ENCODE measurements at regions not wholly inside any gene's neighbourhood (a gene's known extent, or its start where the extent isn't known, plus 50 kb on each side); places are given as distances from the start of the nearest gene placed in this dataset.
"Not testable (repeated sequence)": the region's sequence is repeated elsewhere in the genome, so short reads cannot be mapped to it uniquely, and the experiment has no call there.

DNA sequence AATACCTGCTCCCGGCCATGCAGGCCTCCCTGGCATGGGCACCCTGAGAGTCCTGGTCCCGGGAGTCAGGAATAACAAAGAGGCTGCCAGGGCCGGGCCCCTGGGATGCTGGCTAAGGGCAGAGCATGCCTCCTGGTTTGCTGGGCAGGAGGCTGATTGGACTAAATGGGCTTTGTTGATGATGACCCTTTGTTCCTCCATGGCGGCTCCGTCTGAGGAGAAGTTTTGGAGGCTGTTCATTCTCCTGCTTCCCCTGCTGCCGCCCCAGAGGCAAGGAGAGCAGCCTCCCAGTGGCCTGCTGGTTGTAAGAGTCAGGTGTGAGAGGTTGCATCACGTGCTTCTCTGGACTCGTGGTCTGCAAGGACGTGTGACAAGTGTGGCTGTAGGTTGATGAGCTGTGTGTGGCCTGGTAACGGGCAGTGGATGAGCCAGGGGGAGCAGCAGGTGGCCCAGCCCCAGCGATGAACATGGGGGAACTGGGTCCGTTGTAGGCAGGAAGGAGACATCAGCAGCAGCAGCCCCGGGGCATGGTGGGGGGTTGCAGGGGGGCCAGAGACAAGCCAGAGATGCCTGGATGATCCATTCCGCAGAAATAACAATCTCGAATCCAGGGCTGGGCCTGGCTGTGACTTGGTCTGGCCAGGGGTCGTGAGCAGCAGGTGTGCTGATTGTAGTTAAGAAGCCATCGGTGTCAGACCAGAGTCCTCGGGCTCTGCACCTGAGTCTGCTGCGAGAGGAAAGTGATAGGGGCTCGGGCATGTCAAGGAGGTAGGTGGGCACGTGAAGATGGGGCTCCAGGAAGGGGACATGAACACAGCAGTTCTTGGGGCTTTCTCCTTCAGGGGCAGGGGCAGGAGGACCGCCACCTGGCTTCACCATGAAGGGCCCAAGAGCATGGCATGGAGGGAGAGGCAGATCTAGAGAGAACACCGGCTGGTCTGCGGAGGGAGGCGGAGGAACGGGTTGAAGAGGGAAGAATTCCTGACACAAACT is 101.4 kb downstream of the TNFRSF13B start:
- DNase-seq (ENCODE audit: low spot score): no peak

DNA sequence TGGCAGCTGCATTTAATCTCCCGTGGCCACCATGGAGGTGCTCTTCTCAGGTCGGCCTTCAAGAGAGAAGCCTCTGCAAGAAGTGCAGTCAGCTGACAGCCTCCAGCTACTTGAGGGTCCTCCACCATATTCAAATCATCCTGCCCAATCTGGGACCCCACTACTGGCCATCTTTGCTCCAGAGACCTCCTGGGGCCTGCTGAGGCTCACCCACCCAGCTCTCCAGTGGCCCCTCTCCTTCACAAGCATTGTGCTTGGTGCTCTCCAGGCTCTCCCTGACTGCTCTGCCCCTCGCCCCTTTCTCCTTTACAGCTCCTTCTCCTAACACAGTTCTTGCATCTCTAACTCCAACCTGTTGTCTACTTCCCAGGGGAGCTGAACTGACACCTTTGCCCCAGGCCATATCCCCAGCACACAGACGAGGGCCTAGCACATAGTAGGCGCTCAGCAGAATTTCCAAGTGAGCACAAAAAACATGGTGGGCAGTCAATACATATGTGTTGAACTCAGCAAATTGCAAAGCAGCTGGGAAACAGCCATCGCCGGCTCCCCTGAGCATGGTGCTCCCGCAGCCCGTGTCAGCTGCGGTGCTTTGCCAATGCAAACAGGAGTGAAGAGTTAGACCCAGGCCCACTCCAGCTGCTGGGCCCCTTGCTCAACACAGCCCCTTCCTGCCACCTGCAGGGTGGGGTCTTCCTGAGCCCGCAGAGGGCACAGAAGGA is 102.2 kb downstream of the TNFRSF13B start:
- not testable (repeated sequence) for DNase-seq (ENCODE audit: low spot score)

DNA sequence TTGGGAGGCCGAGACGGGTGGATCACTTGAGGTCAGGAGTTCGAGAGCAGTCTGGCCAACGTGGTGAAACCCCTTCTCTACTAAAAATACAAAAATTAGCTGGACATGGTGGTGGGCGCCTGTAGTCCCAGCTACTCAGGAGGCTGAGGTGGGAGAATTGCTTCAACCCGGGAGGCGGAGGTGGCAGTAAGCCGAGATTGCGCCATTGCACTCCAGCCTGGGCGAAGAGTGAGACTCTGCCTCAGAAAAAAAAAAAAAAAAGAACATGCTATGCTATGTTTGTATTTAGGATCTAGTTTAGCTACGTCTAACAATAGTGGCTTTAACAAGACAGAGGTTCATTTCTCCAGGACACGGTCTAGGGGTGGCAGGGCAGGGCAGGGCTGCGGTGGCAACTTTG is 103.3 kb downstream of the TNFRSF13B start:
- not testable (repeated sequence) for DNase-seq (ENCODE audit: low spot score)

DNA sequence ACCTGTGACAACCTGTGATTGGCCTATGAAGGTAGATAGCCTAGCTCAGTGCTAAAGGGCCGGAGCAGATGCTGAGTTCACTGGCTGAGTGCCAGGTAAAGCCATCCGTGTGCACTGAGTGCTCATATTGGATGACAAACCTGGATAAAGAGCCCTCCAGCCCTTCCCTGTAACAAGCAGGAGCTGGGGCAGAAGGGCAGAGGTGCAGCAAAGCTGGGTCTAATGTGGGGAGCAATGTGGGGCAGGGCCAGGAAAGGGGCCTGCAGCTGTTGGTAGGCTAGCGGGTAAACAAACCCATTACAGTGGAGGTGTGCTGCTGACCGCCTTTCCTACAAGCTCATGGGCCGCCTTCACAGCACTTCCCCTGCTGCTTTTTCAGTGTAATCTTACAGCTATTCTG is 104.4 kb downstream of the TNFRSF13B start:
- not testable (repeated sequence) for DNase-seq (ENCODE audit: low spot score)

DNA sequence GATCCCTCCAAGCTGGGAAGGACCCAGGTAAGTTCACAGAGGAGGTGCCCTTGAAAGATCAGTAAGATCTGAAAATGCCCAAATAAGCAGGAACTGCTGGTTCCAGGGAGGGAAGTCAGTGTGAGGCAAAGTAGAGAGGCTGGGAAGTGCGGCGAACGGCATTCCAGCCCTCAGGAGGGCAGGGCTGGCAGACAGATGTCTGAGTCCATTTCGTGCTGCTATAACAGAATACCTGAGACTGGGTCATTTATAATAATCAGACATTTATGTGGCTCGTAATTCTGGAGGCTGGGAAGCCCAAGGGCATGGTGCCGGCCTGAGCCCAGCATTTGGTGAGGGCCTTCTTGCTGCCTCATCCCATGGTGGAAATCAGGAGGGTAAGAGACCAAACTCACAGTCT is 105.1 kb downstream of the TNFRSF13B start:
- DNase-seq (ENCODE audit: low spot score): not testable (repeated sequence)

DNA sequence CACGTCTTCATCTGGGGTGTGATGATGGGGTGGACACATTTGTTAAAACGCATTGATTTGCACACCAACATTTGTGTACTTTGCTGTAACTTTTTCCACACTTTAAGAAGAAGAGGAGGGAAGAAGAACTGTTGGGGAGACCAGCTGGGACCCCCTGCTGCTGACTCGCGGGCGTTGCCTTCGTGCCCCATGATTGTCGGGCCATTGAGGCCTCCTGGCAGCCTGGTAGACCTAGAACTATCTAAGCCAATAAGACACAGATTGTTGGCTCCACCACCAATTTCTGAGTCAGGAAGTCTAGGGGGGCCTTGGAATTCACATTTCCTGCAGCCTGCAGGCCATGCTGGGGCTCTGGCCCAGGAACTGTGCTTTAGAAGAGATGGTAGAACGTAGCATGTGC is 105.5 kb downstream of the TNFRSF13B start:
- DNase-seq (ENCODE audit: low spot score): no peak

DNA sequence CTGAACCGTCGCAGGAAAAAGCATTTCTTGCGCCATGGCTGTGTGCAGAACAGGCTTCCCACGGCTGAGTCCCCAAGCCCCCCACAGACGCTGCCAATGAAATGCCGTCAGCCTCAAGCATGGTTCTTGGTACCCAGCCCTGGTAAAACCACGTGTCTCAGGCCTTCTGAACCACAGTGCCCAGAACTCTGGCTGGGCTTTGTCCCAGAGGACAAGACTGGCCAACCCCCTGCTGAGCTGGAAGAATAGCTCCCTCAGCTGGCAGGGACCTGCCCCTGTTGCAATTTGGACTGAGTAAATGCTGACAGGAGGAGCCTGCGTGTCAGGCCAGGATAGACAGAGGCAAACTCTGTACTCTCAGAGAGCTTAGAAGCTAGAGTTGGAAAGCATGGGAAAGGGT is 106.2 kb downstream of the TNFRSF13B start:
- DNase-seq (ENCODE audit: low spot score): not testable (repeated sequence)

DNA sequence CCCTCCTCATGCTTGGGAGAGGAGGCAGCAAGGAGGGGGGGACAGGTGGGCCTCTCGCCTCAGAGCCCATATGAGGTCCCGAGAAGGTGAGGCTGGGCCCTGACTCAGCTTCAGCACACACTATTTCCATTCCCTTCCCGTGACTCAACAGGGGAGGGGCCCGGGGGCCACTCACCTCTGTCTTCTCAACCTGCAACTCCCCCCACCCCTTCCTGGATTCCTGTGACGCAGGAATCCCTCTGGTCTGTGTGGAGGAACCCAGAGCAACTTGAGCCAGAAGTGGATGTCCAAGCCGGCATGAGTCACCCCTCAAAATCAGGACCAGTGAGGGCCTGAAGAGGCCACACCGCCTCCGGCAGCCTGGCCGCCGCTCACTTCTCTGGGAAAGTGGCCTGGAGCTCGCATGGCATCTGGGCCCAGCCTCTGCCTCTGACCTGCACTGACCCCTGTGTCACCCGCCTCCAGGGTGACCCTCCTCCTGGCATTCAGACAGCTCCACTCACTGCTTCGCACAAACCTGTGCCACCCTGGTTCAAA is 106.8 kb downstream of the TNFRSF13B start:
- not testable (repeated sequence) for DNase-seq (ENCODE audit: low spot score)

DNA sequence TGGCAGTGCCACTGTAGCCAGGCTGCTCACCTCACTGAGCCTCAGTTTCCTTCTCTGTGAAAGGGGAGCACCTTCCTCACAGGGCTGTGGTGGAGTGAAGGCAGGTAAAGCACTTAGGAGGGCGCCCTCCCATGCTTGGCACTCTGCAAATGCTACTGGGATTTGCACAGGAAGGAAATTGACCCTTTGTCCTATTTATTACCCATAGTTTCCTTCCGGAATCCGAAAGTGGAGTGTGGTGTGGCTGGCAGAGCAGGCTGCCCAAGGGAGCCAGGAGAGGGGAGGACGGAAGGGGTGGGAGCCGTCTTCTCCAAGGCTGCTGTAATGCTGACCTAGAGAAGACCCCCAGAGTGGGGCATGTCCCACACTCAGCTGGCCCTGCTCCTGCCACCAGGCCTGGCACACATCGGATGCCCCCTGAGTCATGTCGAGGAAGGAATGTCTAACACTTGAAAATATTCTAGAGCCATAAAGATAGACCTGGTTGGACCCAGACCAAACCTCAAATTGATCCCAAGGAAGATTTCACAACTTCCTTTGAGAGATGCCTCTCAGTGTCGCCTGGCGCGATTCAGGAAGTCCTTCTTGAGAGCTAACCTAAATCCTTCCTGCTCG is 107.3 kb downstream of the TNFRSF13B start:
- DNase-seq (ENCODE audit: low spot score): peak; percentile 48

DNA sequence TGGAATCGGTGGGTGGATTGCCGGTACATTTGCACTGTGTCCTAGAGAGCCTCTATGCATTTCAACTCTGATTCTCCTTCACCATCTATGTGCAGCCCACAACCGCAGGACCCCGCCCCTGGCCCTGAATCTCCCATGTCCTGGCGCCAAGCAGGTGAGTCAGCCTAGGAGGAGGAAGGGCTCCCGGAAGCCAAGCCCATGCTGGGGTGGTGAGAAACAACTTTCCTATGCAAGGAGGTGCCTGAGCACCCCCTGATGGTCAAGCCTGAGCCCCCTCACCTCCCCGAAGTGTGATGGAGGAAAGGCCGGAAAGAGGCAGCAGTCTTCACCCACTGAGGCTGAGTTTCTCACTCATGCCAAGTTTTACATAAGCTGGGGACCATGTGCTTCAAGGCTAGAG is 110.8 kb downstream of the TNFRSF13B start:
- DNase-seq (ENCODE audit: low spot score): peak; percentile 62

DNA sequence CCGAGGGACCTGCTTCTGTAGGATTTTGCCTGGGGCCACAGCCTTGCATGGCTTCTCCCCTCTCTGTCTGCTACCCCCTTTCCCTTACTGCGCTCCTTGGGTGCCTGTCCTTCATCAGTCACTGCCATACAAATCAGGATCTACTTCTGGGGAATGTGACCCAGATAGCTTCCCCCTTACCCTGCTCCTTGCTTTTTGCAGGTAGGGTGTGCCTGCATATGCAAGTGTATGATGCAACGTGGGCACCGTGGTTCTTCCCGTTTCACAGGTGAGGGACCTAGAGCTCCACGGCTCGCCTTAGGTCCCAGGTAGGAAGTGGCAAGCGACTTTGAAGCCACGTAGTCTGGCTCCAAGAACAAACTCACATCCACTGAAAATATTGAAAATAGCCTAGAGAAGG is 111.5 kb downstream of the TNFRSF13B start:
- DNase-seq (ENCODE audit: low spot score): not testable (repeated sequence)

DNA sequence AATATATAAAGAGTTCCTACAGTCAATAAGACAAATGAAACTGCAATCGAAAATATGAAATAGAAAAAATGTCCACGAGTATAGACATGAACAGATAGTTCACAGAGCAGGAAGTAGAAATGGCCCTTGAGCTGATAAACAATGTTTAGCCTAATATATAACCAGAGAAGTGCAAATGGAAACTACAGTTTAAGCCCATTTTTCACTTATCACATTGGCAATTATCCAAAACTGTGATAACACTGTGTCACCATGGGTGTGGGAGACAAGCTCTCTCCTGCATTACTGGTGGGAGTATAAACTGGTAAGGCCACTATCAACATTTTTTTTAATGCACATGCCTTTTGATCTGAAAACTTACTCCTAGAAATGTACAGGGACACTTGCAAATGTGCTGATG is 112.4 kb downstream of the TNFRSF13B start:
- not testable (repeated sequence) for DNase-seq (ENCODE audit: low spot score)

DNA sequence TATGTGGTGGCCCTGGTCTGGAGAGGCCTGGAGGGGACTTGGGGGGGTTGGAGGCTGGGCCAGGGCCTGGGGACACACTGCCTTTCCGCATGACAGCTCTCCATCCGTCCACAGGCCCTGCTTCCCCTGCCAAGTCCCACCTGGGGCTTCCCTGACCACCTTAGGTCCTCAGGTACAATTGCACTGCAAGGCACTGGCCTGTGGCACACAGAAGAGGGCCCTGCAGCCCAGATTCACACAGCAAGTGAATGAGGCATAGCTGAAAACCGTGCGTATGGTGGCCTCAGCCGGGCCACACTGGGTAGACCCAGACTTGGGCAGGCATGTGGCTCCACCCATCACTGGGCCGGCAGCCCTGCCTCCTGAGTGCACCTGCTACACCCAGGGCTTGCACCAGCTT is 114.2 kb downstream of the TNFRSF13B start:
- not testable (repeated sequence) for DNase-seq (ENCODE audit: low spot score)

DNA sequence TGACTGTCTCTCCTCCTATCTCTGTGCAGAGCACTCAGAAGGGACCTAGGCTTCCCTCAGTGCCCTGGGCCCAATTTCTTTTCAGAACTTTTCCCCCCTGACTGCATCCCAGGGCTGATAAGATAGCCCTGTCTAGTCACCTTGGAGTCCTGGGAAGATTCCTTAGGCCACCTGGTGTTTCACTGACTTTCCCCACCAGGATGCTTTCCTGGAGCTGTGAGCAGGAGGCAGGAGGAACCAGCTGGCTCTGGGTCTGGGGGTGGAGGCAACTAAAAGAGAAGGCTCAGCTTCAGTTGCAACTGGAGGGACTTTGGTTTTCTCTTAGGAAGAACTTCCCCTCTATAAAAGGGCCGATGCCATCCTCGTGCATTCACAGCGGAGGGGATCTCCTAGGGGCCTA is 115.1 kb downstream of the TNFRSF13B start:
- not testable (repeated sequence) for DNase-seq (ENCODE audit: low spot score)

DNA sequence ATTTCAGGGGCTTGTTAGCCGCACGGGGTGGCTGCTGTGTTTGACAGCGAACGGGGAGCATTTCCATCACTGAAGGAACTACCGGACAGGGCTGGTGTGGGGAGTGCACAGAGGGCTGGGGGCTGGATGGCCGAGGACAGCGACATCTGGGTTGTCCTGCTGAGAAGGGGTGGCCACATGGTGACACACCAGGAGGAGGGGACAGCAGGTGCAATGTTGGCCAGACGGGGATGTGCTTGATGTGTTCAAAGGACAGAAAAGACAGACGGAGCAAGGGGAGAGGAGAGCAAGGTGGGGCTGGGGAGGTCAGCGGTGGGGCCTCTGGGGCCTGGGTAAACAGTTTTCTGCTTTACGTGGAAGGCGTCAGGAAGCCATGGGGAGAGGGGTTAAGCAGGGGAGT is 115.7 kb downstream of the TNFRSF13B start:
- DNase-seq (ENCODE audit: low spot score): not testable (repeated sequence)

DNA sequence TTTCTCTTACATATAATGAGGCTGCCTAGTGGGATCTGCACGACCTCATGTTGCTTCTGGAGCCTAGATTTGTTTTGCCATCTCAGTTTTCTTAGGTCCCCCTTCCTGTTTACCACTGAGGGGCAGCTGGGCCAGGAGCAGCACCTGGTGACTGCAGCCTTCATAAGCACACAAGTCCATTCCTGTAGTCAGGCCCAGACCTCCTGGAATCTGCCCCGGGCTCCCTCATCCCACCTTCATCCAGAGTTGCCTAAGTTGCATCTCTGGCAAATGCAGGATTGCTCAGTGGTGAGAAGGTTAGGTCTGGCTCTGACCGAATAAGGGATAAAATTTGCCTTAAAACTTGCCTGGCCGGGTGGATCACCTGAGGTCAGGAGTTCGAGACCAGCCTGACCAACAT is 117.3 kb downstream of the TNFRSF13B start:
- not testable (repeated sequence) for DNase-seq (ENCODE audit: low spot score)

DNA sequence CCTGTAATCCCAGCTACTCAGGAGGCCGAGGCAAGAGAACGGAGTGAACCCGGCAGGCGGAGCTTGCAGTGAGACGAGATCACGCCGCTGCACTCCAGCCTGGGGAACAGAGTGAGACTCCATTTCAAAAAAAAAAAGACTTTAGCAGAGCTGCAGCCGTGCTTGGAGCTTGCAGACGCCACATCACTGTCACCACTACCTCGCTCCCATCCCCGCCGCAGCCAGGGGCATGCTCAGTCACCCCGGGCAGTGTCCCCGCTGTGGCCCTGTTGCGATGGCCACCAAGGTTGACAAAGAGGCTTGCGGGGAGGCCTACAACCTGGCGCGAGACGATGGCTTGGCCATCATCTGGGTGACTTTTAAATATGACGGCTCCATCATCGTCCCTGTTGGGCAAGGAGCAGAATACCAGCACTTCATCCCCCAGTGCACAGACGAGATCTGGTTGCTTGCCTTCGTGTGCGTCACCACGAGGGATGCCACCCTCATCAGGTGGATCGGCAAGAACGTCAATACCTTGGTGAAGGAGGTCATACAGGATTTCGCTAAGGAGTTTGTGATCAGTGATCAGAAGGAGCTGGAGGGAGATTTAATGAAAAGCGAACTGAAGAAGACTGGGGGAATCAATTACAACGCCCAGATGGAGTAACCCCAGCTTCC is 118.1 kb downstream of the TNFRSF13B start:
- no peak for DNase-seq (ENCODE audit: low spot score)

DNA sequence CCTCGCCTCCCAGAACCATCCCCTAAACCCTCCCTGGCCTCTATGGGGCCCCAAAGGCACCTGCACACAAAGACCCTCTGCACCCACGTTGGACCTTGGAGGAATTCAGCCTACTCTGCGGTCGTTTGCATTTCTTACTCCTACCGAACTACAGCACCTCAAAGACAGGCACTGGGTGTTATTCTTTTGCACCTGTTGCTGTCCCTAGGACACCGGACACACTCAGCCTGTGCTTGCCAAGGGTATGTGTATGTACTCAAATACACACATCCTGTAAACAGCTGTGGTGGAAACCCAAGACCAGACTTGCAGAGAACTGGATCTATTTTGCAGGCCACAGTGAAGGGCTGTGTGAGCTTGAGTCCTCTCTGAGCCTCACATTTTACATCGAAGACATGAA is 122.1 kb downstream of the TNFRSF13B start:
- not testable (repeated sequence) for DNase-seq (ENCODE audit: low spot score)

DNA sequence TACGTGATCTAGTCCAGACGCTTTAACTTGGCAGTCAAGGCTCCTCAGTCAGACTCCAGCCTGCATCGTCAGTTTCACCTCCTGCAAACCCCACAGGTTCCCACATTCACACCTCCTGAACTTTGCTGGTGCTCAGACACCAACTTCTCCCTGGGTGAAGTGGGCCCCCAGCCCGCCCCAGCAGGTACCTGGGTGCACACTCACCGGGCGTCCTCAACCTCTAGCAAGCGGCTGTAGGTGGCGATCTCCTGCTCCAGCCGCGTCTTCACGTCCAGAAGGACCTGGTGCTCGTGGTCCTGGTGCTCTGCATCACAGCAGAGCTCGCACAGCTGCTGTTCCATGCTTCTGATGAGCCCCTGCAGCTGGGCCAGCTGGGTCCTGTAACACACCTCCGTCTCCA is 122.9 kb downstream of the TNFRSF13B start:
- not testable (repeated sequence) for DNase-seq (ENCODE audit: low spot score)

DNA sequence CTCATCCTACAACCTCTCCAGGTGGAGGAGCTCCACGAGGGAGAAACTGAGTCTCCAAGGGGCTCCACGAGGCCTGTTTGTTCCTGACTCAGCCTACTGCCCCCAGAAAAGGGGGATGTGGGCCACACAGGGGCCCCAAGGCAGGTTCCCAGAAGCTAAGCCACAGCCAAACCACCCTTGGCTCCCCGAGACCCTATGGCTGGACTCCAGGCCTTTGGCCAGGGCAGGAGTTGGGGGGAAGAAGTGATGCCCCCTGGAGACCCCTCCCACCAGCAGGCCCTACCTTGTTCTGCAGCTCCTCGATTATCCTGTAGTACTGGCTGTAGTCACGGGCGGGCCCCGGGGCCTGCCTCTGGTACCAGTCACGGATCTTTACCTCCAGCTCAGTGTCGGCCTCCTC is 126.8 kb downstream of the TNFRSF13B start:
- not testable (repeated sequence) for DNase-seq (ENCODE audit: low spot score)

DNA sequence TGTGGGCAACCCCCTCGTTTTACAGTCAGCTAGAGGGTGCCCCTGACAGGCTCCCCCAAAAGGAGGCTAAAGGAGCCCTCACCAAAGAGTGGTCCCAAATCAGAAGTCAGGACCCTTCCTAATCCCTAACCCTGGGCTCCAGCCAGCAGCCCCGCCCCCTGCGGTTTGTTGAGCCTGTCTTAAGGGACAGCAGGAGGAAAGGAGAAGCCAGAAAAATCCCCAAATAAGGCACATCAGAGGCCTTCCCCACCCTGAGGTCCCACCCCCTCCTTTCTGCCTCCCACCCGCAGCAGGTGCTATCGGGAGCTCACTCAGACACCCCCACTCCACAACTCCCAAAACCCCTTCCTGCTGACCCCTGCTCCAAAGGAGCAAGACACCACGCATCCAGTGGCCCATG is 127.2 kb downstream of the TNFRSF13B start:
- not testable (repeated sequence) for DNase-seq (ENCODE audit: low spot score)

Measured in H4 (cell line).